AG04449 (cell line): ENCODE measurements at regions not wholly inside any gene's neighbourhood (a gene's known extent, or its start where the extent isn't known, plus 50 kb on each side); places are given as distances from the start of the nearest gene placed in this dataset.

Source experiments
- CTCF ChIA-PET: fragments of 350-600 bp; formaldehyde crosslinking; extraction: SDS; loops from one replicate; lab custom pipeline; 2021; ENCODE audit warnings: antibody characterized with exemption; lab: Yijun Ruan, JAX
- POLR2A ChIA-PET: fragments of 400-600, 350-600 bp; formaldehyde crosslinking; extraction: SDS; loops from one replicate; lab custom pipeline; 2020; ENCODE audit warnings: antibody characterized with exemption, inconsistent platforms; lab: Yijun Ruan, JAX
- DNase-seq: peaks from one replicate; pipeline ENCODE4 v3.0.0-alpha.2; 2010; ENCODE audit warnings: low read depth, low spot score
- H3K4me3 ChIP-seq: 2 replicates; pipeline ENCODE4 v1.5.1; 2011; ENCODE audit warnings: low read depth, mild to moderate bottlenecking, control low read depth, low read length
- TF ChIP-seq, protein P1 (sequence below): IDR thresholded peaks from one replicate; pipeline ENCODE4 v1.5.1; 2011; ENCODE audit warnings: mild to moderate bottlenecking, moderate library complexity, low read length, control low read depth, inconsistent platforms; ENCODE audit not compliant: insufficient read depth; ENCODE audit errors: missing control alignments

DNA sequence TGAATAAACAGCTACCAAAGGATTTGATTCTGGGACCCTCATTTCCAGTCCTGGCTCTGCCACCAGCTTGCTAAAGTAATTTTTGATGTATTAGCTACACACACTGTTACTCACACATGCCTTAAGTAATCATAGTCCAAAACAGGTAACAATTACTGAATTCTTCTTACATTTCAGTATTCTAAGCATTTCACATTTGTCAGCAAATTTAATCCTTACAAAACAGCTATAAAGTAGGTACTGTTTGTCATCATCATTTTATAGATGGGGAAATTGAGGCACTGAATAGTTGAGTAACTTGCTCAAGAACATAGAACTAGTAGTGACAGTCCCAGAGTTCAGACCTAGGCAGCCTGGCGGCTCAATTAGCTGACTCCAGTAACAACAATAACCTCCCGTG, 272.6 kb downstream of the QKI start:
- TF ChIP-seq, protein P1, sequence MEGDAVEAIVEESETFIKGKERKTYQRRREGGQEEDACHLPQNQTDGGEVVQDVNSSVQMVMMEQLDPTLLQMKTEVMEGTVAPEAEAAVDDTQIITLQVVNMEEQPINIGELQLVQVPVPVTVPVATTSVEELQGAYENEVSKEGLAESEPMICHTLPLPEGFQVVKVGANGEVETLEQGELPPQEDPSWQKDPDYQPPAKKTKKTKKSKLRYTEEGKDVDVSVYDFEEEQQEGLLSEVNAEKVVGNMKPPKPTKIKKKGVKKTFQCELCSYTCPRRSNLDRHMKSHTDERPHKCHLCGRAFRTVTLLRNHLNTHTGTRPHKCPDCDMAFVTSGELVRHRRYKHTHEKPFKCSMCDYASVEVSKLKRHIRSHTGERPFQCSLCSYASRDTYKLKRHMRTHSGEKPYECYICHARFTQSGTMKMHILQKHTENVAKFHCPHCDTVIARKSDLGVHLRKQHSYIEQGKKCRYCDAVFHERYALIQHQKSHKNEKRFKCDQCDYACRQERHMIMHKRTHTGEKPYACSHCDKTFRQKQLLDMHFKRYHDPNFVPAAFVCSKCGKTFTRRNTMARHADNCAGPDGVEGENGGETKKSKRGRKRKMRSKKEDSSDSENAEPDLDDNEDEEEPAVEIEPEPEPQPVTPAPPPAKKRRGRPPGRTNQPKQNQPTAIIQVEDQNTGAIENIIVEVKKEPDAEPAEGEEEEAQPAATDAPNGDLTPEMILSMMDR: no peak
- no peak overlapping the region for H3K4me3 ChIP-seq
- DNase-seq: no peak
- CTCF ChIA-PET: no interaction called here
- POLR2A ChIA-PET: no interaction called here

DNA sequence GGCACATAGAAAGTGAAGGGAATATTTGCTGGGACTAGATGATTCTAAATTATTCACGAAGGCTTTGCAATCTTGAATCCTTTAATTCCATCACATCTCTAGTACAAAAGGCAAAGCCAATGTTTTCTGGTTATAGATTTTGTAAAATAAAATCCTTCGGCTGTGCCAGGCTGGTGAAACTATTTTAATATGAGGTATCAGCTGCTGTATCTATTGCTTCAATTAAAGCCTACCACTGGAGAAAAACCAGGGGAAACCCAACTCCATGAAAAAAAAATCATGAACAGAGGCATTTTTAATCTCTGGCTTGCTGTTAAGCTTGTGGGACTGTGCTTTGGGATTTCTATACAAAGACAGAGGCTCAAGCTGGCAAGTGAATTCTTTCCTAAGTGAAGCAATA, 271.8 kb downstream of the QKI start:
- ChIA-PET POLR2A (no interaction called here), CTCF (no interaction called here)
- no peak for DNase-seq

DNA sequence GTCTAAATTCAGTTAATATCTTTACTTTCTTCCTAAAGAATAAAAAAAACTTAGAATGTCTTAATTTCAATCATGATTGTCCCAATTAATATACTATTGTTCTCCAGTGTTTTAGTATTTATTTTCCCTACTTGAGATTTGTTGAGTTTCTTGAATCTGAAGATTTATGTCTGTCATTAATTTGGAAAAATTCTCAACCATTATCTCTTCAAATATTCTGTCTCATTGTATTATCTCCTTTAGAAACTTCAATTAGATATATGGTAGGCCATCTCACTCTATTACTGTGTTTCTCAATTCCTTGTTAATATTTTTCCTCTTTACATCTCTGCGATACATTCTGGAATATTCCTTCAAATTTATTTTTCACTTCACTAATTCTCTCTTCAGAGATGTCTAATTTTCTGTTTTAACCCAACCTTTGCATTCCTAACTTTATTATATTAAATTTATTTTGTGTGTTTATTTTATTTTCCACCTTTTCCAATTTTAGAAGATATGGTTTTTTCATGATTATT, 268.6 kb downstream of the QKI start:
- TF ChIP-seq, protein P1: no peak
- CTCF ChIA-PET: no interaction called here

More for the DNA sequence above, 271.8 kb downstream of the QKI start:
- H3K4me3 ChIP-seq: no peak overlapping the region
- TF ChIP-seq, protein P1: no peak

DNA sequence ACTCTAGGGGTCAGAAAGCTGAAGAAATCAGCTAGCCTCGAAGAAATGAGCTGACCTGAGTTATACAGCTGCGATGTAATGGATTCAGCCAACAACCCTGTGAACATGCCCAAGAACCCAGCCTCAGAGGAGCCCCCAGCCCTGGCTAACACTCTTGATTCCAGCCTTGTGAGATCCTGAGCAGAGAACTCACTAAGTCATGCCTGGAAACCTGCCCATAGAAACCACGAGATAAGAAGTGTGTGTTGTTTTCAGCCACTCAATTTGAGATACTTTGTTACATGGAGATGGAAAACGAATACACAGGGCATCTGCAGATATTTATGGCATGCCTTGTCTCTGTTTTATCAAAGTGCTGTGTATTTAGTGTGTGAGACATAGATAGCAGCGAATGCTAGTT, 265.2 kb downstream of the QKI start:
- no peak for DNase-seq
- POLR2A ChIA-PET: no interaction called here
- TF ChIP-seq, protein P1: no peak

More for the DNA sequence above, 268.6 kb downstream of the QKI start:
- DNase-seq: no peak
- POLR2A ChIA-PET: no interaction called here
- no peak overlapping the region for H3K4me3 ChIP-seq

DNA sequence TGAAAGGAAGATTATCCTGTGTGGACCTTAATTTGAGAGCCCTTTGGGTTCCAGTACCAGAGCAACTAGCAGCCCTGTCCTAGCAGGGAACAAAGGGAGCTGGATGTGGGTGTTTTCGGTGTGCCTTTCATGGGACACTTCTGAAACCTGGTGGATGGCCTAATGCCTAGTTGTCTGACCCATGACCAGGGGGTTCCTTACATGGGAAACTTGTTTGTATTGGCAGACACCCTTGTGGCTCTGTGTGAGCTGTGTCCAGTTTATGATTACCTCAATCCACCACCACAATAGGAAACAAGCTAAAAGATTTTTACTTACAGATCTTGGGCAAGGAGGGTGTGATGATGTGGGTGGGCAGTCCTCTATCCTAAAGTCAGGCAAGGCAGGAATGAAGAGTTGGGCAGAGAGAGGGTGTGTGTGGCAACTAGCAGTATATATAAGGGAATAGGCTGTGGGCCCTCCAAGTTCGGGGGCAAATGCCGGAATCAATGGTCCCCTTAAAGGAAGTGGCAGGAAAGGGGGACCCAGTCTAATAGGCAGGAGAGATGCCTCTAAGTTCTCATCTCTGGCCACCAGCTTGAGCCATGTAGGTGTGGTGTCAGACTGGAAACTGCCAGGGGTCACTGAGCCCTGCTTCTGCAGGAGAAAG, 264.6 kb downstream of the QKI start:
- ChIA-PET CTCF (no interaction called here), POLR2A (no interaction called here)
- TF ChIP-seq, protein P1: no peak
- no peak for DNase-seq
- no peak overlapping the region for H3K4me3 ChIP-seq

More for the DNA sequence above, 265.2 kb downstream of the QKI start:
- CTCF ChIA-PET: no interaction called here
- no peak overlapping the region for H3K4me3 ChIP-seq

DNA sequence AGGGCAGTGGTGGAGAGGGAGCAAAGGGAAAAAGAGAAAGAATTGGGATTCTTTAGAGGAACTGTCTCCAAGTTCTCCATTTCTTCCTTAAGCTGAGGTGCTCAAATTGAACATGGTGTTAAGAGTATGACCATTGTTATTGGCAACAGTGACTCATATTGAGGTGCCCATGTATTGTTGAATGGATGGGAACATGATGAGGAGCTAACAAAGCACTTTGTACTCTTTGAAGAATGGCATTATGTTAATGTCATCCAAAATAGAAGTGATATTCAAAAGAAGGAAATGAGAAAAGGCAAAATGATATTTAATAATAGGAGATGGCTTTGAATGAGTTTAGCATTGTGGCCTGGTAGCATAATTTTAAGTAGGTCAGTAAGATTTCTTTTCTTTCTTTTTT, 261.1 kb downstream of the QKI start:
- ChIA-PET CTCF (no interaction called here), POLR2A (no interaction called here)
- TF ChIP-seq, protein P1: no peak

More for the DNA sequence above, 261.1 kb downstream of the QKI start:
- no peak overlapping the region for H3K4me3 ChIP-seq
- no peak for DNase-seq
